HepG2 (cell line): ENCODE measurements at regions not wholly inside any gene's neighbourhood (a gene's known extent, or its start where the extent isn't known, plus 50 kb on each side); places are given as distances from the start of the nearest gene placed in this dataset.

Experiments used
- ATAC-seq: fragments of 200-7000 bp; cut with Tn5 transposase; 3 replicates; pipeline ENCODE4 v1.9.1; 2020; ENCODE audit warnings: mild to moderate bottlenecking, moderate library complexity
- BruUV-seq: library from RNA; stranded (reverse); fragments of 400-500 nt; replicated peaks from 2 replicates; lab custom pipeline; 2021; lab: Mats Ljungman, UMichigan
- CTCF ChIA-PET: fragments of 300-600 bp; formaldehyde crosslinking; extraction: SDS; loops from one replicate; lab custom pipeline; 2021; ENCODE audit warnings: low total read pairs, inconsistent platforms, low intra/inter-chr PET ratio; lab: Yijun Ruan, JAX
- POLR2A ChIA-PET: fragments of 350-600 bp; sonication (Branson Sonifier 250); formaldehyde crosslinking; loops from one replicate; lab custom pipeline; 2020; ENCODE audit warnings: antibody characterized with exemption, inconsistent platforms; lab: Yijun Ruan, JAX
- DNase-seq: peaks from one replicate; pipeline ENCODE4 v3.0.0-alpha.2; 2015; ENCODE audit warnings: low spot score
- FAIRE-seq: peaks from 3 replicates; lab custom pipeline; 2011; peaks lifted over from hg19 to GRCh38; lab: Jason Lieb, UNC
- H2AFZ ChIP-seq: one replicate; pipeline ENCODE4 v1.6.1; 2011; ENCODE audit warnings: low read length, inconsistent platforms
- H3K27ac ChIP-seq: fragments of 300-600 bp; 3 replicates; pipeline ENCODE4 v1.8.0; 2011; ENCODE audit warnings: mixed run types, mild to moderate bottlenecking, mixed read lengths, low read length, inconsistent platforms; ENCODE audit not compliant: insufficient read depth; ENCODE audit errors: extremely low read length
- H3K27me3 ChIP-seq, 2 experiments: fragments of 200-600 bp in 1 of 2; 2 replicates in 1 of 2; 3 replicates in 1 of 2; pipeline versions ENCODE4 v1.6.0 to v1.8.0; 2011; ENCODE audit warnings: low read length in 2 of 2, mild to moderate bottlenecking in 2 of 2, moderate library complexity in 2 of 2, inconsistent platforms in 1 of 2; ENCODE audit not compliant: insufficient read depth in 2 of 2, control insufficient read depth in 1 of 2
- H3K36me3 ChIP-seq, 2 experiments: fragments of 200-600 bp in 1 of 2; replicated peaks in 1 of 2; 2 replicates in 1 of 2; 3 replicates in 1 of 2; pipeline versions ENCODE4 v1.5.1 to v1.8.0; 2011; ENCODE audit warnings: low read length in 2 of 2, inconsistent platforms in 1 of 2; ENCODE audit not compliant: insufficient read depth in 2 of 2, control insufficient read depth in 1 of 2
- H3K4me1 ChIP-seq: 2 replicates; pipeline ENCODE4 v1.5.1; 2012; ENCODE audit warnings: low read length, inconsistent platforms; ENCODE audit not compliant: insufficient read depth
- H3K4me2 ChIP-seq: 2 replicates; pipeline ENCODE4 v1.6.0; 2011; ENCODE audit warnings: low read depth, low read length, inconsistent platforms
- H3K4me3 ChIP-seq, 3 experiments: fragments of 200-600 bp in 1 of 3; sonication (generic), shearing (Covaris generic) in 1 of 3; replicated peaks in 1 of 3; 2 replicates each; pipeline ENCODE4 v1.5.1; 2011 to 2016; ENCODE audit warnings: low read length in 3 of 3, inconsistent platforms in 2 of 3, low read depth in 2 of 3, mild to moderate bottlenecking in 2 of 3, control low read depth in 1 of 3, mixed read lengths in 1 of 3; ENCODE audit not compliant: insufficient read depth in 1 of 3
- H3K79me2 ChIP-seq: one replicate; pipeline ENCODE4 v1.6.1; 2011; ENCODE audit warnings: low read length, inconsistent platforms; ENCODE audit not compliant: insufficient read depth
- H3K9ac ChIP-seq: 2 replicates; pipeline ENCODE4 v1.6.0; 2011; ENCODE audit warnings: mild to moderate bottlenecking, low read depth, low read length, inconsistent platforms; ENCODE audit not compliant: insufficient read depth
- H3K9me3 ChIP-seq: 2 replicates; pipeline ENCODE4 v1.5.1; 2012; ENCODE audit warnings: mild to moderate bottlenecking, low read length
- H4K20me1 ChIP-seq: 2 replicates; pipeline ENCODE4 v1.6.0; 2011; ENCODE audit warnings: inconsistent platforms, mild to moderate bottlenecking, low read length, moderate library complexity; ENCODE audit not compliant: insufficient read depth
- AHDC1 ChIP-seq: sonication (generic); formaldehyde crosslinking; IDR thresholded peaks from 2 replicates; pipeline ENCODE4 v1.5.1; 2020; ENCODE audit warnings: mild to moderate bottlenecking, missing genetic modification reagents, borderline replicate concordance
- EHMT2 ChIP-seq: fragments of 200-600 bp; sonication (generic); IDR thresholded peaks from 2 replicates; pipeline ENCODE4 v1.7.0; 2017; ENCODE audit warnings: antibody characterized with exemption, low read depth, low read length, borderline replicate concordance
- FOXP1 ChIP-seq, 2 experiments: fragments of 450-650 bp in 1 of 2; IDR thresholded peaks; 2 replicates each; pipeline ENCODE4 v1.6.1; 2017 to 2018; ENCODE audit warnings: antibody characterized with exemption in 1 of 2
- GABPA ChIP-seq, 2 experiments: IDR thresholded peaks; 2 replicates each; pipeline ENCODE4 v1.6.1; 2011 to 2016; ENCODE audit warnings: low read depth in 2 of 2, low read length in 1 of 2, missing biosample characterization in 1 of 2, missing genetic modification characterization in 1 of 2
- KLF13 ChIP-seq: sonication (generic); formaldehyde crosslinking; IDR thresholded peaks from 2 replicates; pipeline ENCODE4 v1.4.0; 2020; ENCODE audit warnings: mild to moderate bottlenecking, missing genetic modification reagents
- NCOA1 ChIP-seq: sonication (generic); formaldehyde crosslinking; IDR thresholded peaks from 2 replicates; pipeline ENCODE4 v1.9.0; 2021; ENCODE audit warnings: missing genetic modification reagents
- NFYC ChIP-seq: IDR thresholded peaks from 2 replicates; pipeline ENCODE4 v1.6.1; 2016; ENCODE audit warnings: missing genetic modification reagents, missing compliant biosample characterization
- RXRA ChIP-seq: sonication (generic); formaldehyde crosslinking; IDR thresholded peaks from 2 replicates; pipeline ENCODE4 v1.5.1; 2020; ENCODE audit warnings: missing genetic modification reagents
- SKI ChIP-seq: fragments of 450-650 bp; IDR thresholded peaks from one replicate; pipeline ENCODE4 v1.6.1; 2018; ENCODE audit warnings: mild to moderate bottlenecking; ENCODE audit not compliant: partially characterized antibody
- TCF7 ChIP-seq: sonication (generic); IDR thresholded peaks from 2 replicates; pipeline ENCODE4 v1.6.1; 2016; ENCODE audit warnings: antibody characterized with exemption, low read depth
- THAP11 ChIP-seq: IDR thresholded peaks from 2 replicates; pipeline ENCODE4 v1.6.1; 2016; ENCODE audit warnings: missing biosample characterization, missing genetic modification reagents
- ZNF430 ChIP-seq: sonication (generic); formaldehyde crosslinking; IDR thresholded peaks from 2 replicates; pipeline ENCODE4 v1.9.0; 2021; ENCODE audit warnings: mild to moderate bottlenecking, missing genetic modification reagents
- ZNF598 ChIP-seq: sonication (generic); formaldehyde crosslinking; IDR thresholded peaks from 2 replicates; pipeline ENCODE4 v1.5.1; 2020; ENCODE audit warnings: mild to moderate bottlenecking, missing genetic modification reagents, borderline replicate concordance
- ZNF720 ChIP-seq: sonication (generic); formaldehyde crosslinking; IDR thresholded peaks from 2 replicates; pipeline ENCODE4 v1.4.0; 2020; ENCODE audit warnings: missing genetic modification reagents
- ZSCAN22 ChIP-seq: sonication (generic); formaldehyde crosslinking; IDR thresholded peaks from 2 replicates; pipeline ENCODE4 v1.4.0; 2020; ENCODE audit warnings: mild to moderate bottlenecking, missing genetic modification reagents
- WGBS: methylation state at CpG from one replicate; pipeline ENCODE4 v1.1.6; 2017; ENCODE audit warnings: low lambda C conversion rate; 5-methylcytosine and 5-hydroxymethylcytosine counted together
- in situ Hi-C: cut with HindIII; loops from 2 replicates; pipeline ENCODE4 v1.10.0; 2017; ENCODE audit warnings: low pct_unique_long_range_greater_than_20kb; ENCODE audit not compliant: extremely low pct_ligation_motif_present
- intact Hi-C: fragments of 100-400 bp; cut with micrococcal nuclease; formaldehyde crosslinking; loops from one replicate; pipeline ENCODE4 v1.10.0; 2022; ENCODE audit not compliant: unreplicated experiment

GRCh38 chr1:69291541-69291940 is 276.2 kb upstream of the LRRC7 start (continued):
- TF ChIP-seq EHMT2: no peak
- TF ChIP-seq THAP11 (CRISPR knock-in tag): no peak

- Histone ChIP-seq H4K20me1 (no peaks in the 10 kb centered on the region), H3K36me3 (no peaks in the 10 kb centered on the region), H3K4me3 (no peak overlapping the region), H3K27ac (no peak overlapping the region), H3K9ac (no peak overlapping the region), H3K27me3 (no peaks in the 10 kb centered on the region), H2AFZ (no peak overlapping the region), H3K4me2 (no peak overlapping the region), H3K79me2 (no peaks in the 10 kb centered on the region), H3K4me1 (no peaks in the 10 kb centered on the region), H3K9me3 (peaks cover 25% of the 10 kb centered on the region)
- ATAC-seq: no peak
- BruUV-seq: no TSS peak
- no peak for DNase-seq
- TF ChIP-seq NFYC (CRISPR knock-in tag) (no peak), ZNF720 (no peak), ZSCAN22 (CRISPR knock-in tag) (no peak), SKI (no peak)
- no peak for FAIRE-seq
- in situ Hi-C loops (no loop called here), intact Hi-C loops (no loop called here)
- ChIA-PET POLR2A (no interaction called here), CTCF (no interaction called here)
- WGBS: 13% methylated on average over 3 of the region's 3 CpGs
Measured at GRCh38 chr1:69292833-69293232, 274.9 kb upstream of the LRRC7 start.

GRCh38 chr1:69294171-69294570 is 273.6 kb upstream of the LRRC7 start:
- Histone ChIP-seq H4K20me1 (no peaks in the 10 kb centered on the region), H3K27me3 (no peaks in the 10 kb centered on the region), H3K9ac (no peak overlapping the region), H2AFZ (no peak overlapping the region), H3K4me1 (no peaks in the 10 kb centered on the region), H3K79me2 (no peaks in the 10 kb centered on the region), H3K4me2 (no peak overlapping the region), H3K9me3 (peaks cover 18% of the 10 kb centered on the region), H3K4me3 (no peak overlapping the region), H3K27ac (no peak overlapping the region), H3K36me3 (no peaks in the 10 kb centered on the region)
- in situ Hi-C loops: no loop called here
- no peak for FAIRE-seq
- POLR2A ChIA-PET: no interaction called here
- intact Hi-C loops: no loop called here
- BruUV-seq: no TSS peak
- CTCF ChIA-PET: no interaction called here
- 44% methylated on average over 1 of the region's 1 CpG for WGBS
- no peak for DNase-seq
- ATAC-seq: no peak
- TF ChIP-seq TCF7 (no peak), AHDC1 (no peak), ZNF430 (CRISPR knock-in tag) (no peak), NCOA1 (CRISPR knock-in tag) (no peak), ZNF598 (CRISPR knock-in tag) (no peak), FOXP1 (IDR thresholded peaks at IDR 0.05) (no peak), FOXP1 (CRISPR knock-in tag; IDR thresholded peaks at IDR 0.05) (no peak), KLF13 (CRISPR knock-in tag) (no peak), GABPA (IDR thresholded peaks at IDR 0.05; ENCODE audit: low read depth, low read length) (no peak), GABPA (CRISPR knock-in tag; IDR thresholded peaks at IDR 0.05; ENCODE audit: low read depth) (no peak), RXRA (CRISPR knock-in tag) (no peak)
